IPS DF 6.9 (cell line): ENCODE measurements at regions not wholly inside any gene's neighbourhood (a gene's known extent, or its start where the extent isn't known, plus 50 kb on each side); places are given as distances from the start of the nearest gene placed in this dataset.

Source experiments
- DNase-seq: peaks from one replicate; pipeline ENCODE4 v3.0.0-alpha.2; 2013; ENCODE audit warnings: low read depth, low spot score
- H3K27ac ChIP-seq: one replicate; pipeline ENCODE4 v1.5.1; 2013; ENCODE audit warnings: low read length, control low read depth
- H3K27me3 ChIP-seq: 2 replicates; pipeline ENCODE4 v1.6.1; 2013; ENCODE audit warnings: mild to moderate bottlenecking, low read length; ENCODE audit not compliant: control insufficient read depth, insufficient read depth
- H3K36me3 ChIP-seq: 2 replicates; pipeline ENCODE4 v1.6.1; 2013; ENCODE audit warnings: low read length; ENCODE audit not compliant: control insufficient read depth, insufficient read depth
- H3K4me1 ChIP-seq: 2 replicates; pipeline ENCODE4 v1.6.1; 2013; ENCODE audit warnings: low read length; ENCODE audit not compliant: control insufficient read depth, insufficient read depth
- H3K4me3 ChIP-seq: 2 replicates; pipeline ENCODE4 v1.5.1; 2013; ENCODE audit warnings: mild to moderate bottlenecking, low read length
- H3K9me3 ChIP-seq: 2 replicates; pipeline ENCODE4 v1.6.1; 2013; ENCODE audit warnings: low read length, inconsistent platforms; ENCODE audit not compliant: control insufficient read depth, insufficient read depth
- WGBS: extraction: QIAGEN DNeasy Blood & Tissue Kit; methylation state at CpG from one replicate; pipeline ENCODE4 v1.1.7; 2013; ENCODE audit warnings: mixed read lengths, missing lambda C conversion rate; ENCODE audit not compliant: insufficient read length, insufficient coverage; 5-methylcytosine and 5-hydroxymethylcytosine counted together

DNA sequence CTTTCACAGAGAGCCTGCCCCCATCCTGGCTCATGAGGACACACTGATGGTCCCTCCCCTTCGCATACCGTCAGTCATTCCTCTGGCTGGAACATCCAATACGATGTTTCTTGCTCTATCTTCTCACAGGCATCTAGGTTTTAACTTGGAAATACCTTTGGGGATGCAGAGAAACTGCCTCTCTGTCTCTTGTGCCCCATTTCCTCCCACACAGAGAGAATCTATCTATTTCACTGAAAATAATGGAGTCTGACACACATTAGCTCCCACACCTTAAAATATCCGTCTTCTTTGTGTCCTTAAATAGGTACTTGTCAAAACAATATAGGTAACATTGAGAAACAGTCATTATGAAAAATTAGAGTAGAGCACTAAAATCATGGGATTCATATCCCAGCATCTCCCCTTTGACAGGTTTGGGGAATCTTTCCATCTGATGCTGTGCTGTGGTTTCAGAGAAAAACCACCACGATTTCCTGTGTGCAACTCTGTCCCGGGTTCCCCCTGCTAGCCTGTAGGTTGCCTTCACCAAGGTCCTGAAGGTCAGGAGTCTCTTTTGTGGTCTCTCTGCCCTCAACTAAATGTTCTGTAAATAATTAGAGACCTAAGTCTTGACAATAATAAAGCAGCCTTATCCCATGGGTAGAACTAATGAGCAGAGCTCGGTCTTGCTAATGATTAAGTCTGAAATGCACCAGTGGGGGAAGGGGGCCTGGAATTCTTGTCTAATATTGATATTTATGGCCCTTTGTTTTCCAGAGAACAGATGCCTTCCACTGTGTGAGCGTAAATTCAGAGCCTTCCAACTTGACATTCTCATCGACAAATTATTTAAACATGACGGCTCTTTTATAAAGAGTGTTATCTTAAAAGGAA, 371.0 kb downstream of the ICE1 start:
- Histone ChIP-seq H3K36me3 (no peaks in the 10 kb centered on the region), H3K27ac (no peak overlapping the region), H3K27me3 (no peaks in the 10 kb centered on the region), H3K4me3 (no peak overlapping the region), H3K9me3 (no peaks in the 10 kb centered on the region), H3K4me1 (no peaks in the 10 kb centered on the region)
- no CpG with 5 or more reads among the region's 10 CpGs for WGBS
- DNase-seq = no peak

DNA sequence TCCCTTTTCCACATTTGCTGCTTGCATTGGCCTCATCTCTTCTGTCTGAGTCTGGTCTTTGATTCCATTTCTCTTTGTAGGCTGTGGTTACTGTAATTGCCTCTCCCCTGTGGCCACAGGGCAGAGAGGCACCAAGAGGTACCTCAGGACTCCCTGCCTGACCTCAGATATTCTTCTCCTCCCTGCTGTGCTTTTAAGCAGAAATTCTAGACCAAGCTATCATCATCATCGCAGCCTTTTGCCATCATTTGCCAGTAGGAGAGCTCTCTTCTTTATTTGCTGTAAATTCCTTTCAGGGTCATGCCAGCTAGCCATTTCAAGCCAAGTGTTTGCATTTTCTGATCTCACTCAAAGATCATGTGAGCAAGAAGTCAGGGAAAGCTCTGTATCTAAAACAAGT, 369.6 kb downstream of the ICE1 start:
- H3K27ac ChIP-seq = no peak overlapping the region
- WGBS = no CpG with 5 or more reads among the region's 1 CpG
- no peaks in the 10 kb centered on the region for H3K4me1 ChIP-seq
- no peaks in the 10 kb centered on the region for H3K27me3 ChIP-seq
- H3K9me3 ChIP-seq = no peaks in the 10 kb centered on the region
- DNase-seq = no peak
- H3K36me3 ChIP-seq = no peaks in the 10 kb centered on the region
- H3K4me3 ChIP-seq = no peak overlapping the region

DNA sequence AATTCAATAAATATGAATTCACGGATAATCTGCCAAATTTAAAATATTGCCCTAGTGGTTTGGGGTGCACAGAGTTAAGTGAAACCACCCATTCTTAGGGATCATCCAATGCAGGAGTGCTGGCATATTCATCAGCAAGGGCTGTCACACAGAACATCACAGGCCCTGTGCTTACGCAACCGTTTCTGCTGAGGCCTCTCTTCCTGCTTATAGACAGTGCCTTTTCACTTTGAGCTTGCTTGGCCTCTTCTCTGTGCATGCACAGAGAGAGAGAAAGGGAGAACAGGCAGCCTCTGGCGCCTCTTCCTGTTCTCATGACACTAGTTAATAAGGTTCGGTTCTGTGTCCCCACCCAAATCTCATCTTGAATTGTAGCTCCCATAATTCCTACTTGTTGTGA, 366.3 kb downstream of the ICE1 start:
- no peaks in the 10 kb centered on the region for H3K4me1 ChIP-seq
- DNase-seq = no peak
- H3K27me3 ChIP-seq = no peaks in the 10 kb centered on the region
- H3K4me3 ChIP-seq = no peak overlapping the region
- no peak overlapping the region for H3K27ac ChIP-seq
- no peaks in the 10 kb centered on the region for H3K9me3 ChIP-seq
- H3K36me3 ChIP-seq = no peaks in the 10 kb centered on the region
- no CpG with 5 or more reads among the region's 5 CpGs for WGBS

DNA sequence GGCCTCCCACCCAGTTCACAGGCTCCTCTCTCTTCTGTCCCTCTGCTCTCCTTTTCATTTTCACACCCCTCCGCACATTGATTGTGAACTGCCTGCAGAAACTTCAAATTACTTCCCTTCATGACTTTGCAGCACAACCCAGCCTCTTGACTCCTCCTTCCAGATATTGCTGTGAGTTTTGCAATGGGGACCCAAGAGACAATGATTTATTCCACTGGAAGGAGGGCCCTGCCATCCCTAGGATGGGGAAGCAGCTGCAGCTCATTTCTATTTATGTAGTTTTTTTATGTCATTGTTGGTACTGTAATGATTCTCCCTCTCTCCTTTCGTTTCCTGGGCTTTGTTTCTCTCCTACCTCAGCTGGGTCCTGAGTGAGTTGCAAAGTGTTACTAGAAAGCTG, 364.9 kb downstream of the ICE1 start:
- no peaks in the 10 kb centered on the region for H3K4me1 ChIP-seq
- no peak overlapping the region for H3K4me3 ChIP-seq
- H3K27me3 ChIP-seq = no peaks in the 10 kb centered on the region
- WGBS = no CpG with 5 or more reads among the region's 2 CpGs
- H3K36me3 ChIP-seq = no peaks in the 10 kb centered on the region
- no peak for DNase-seq
- no peaks in the 10 kb centered on the region for H3K9me3 ChIP-seq
- no peak overlapping the region for H3K27ac ChIP-seq

DNA sequence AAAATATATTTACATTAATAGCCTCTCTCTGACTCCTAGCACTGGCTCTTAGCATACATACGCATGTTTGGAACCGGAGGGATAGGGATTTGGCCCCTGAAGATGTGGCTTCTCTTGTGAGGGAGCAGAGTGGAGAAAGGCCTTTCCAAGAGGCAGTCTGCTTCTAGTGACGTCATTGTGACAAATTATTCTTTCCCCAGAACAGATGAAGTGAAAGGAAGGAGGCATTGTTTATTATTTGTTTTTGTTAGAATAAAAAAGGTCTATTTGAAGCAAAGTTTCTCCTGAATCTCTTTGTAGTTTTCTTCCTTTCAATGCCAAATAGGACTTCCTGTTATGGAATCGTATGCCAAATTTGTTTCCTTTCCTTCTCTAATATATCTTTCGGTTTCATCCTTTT, 361.6 kb downstream of the ICE1 start:
- DNase-seq = no peak
- no peaks in the 10 kb centered on the region for H3K36me3 ChIP-seq
- no peak overlapping the region for H3K27ac ChIP-seq
- WGBS = no CpG with 5 or more reads among the region's 5 CpGs
- H3K9me3 ChIP-seq = no peaks in the 10 kb centered on the region
- no peaks in the 10 kb centered on the region for H3K27me3 ChIP-seq
- no peak overlapping the region for H3K4me3 ChIP-seq
- no peaks in the 10 kb centered on the region for H3K4me1 ChIP-seq

GRCh38 chr5:5783021-5783420, 360.5 kb downstream of the ICE1 start:
- Histone ChIP-seq H3K9me3 (no peaks in the 10 kb centered on the region), H3K27me3 (no peaks in the 10 kb centered on the region), H3K27ac (no peak overlapping the region), H3K4me1 (no peaks in the 10 kb centered on the region), H3K36me3 (no peaks in the 10 kb centered on the region), H3K4me3 (no peak overlapping the region)
- DNase-seq = no peak
- no CpG with 5 or more reads among the region's 2 CpGs for WGBS

DNA sequence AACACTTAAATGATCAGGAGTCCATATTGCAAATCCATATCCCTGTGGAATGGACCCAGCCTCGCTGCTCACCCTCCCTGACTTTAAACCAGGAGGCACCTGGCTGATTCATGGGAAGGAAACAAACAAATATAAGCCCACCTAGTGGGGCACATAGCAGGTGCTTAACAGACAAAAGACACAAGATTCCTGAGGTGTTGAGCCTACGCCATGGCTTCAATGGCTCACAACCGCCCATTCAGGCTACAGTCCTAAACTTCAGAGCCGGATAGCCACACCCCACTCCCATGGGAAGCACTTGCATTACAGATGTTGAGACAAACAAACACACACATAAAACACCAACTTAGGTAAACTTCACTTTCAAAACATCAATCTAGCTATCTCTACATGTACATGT, 359.9 kb downstream of the ICE1 start:
- Histone ChIP-seq H3K36me3 (no peaks in the 10 kb centered on the region), H3K27me3 (no peaks in the 10 kb centered on the region), H3K4me1 (no peaks in the 10 kb centered on the region), H3K4me3 (no peak overlapping the region), H3K27ac (no peak overlapping the region), H3K9me3 (no peaks in the 10 kb centered on the region)
- no CpG with 5 or more reads among the region's 4 CpGs for WGBS
- DNase-seq = no peak

DNA sequence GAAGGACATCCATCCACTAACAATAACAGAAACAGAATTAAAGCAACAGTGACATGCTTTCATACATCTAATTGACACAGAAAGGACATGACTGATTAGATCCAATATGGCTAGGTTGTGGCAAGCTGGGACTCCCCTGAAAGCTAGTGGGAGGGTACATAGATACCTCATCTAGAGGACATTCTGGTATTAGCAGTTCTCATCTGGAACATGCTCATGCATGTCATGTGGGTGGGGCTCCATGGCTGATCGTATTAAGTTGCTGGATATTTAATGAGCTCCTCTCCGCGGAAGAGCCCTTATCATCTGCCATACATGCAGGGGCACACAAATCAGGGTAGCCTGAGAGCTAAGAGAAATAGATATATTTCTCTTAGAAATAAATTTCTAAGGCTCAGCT, 358.9 kb downstream of the ICE1 start:
- no peaks in the 10 kb centered on the region for H3K36me3 ChIP-seq
- no CpG with 5 or more reads among the region's 3 CpGs for WGBS
- H3K4me3 ChIP-seq = no peak overlapping the region
- H3K9me3 ChIP-seq = no peaks in the 10 kb centered on the region
- H3K4me1 ChIP-seq = no peaks in the 10 kb centered on the region
- no peaks in the 10 kb centered on the region for H3K27me3 ChIP-seq
- no peak for DNase-seq
- H3K27ac ChIP-seq = no peak overlapping the region

- no peak for DNase-seq
- WGBS = no CpG with 5 or more reads among the region's 3 CpGs
These were observed 357.8 kb downstream of the ICE1 start for GRCh38 chr5:5780253-5780652.

GRCh38 chr5:5777013-5777412, 354.5 kb downstream of the ICE1 start:
- H3K9me3 ChIP-seq = no peaks in the 10 kb centered on the region
- H3K4me3 ChIP-seq = no peak overlapping the region
- no CpG with 5 or more reads among the region's 2 CpGs for WGBS
- H3K4me1 ChIP-seq = no peaks in the 10 kb centered on the region
- H3K36me3 ChIP-seq = no peaks in the 10 kb centered on the region
- no peak for DNase-seq
- no peak overlapping the region for H3K27ac ChIP-seq
- no peaks in the 10 kb centered on the region for H3K27me3 ChIP-seq

More at GRCh38 chr5:5780253-5780652, 357.8 kb downstream of the ICE1 start:
- H3K4me3 ChIP-seq = no peak overlapping the region
- H3K27me3 ChIP-seq = no peaks in the 10 kb centered on the region
- H3K9me3 ChIP-seq = no peaks in the 10 kb centered on the region
- no peaks in the 10 kb centered on the region for H3K4me1 ChIP-seq
- H3K36me3 ChIP-seq = no peaks in the 10 kb centered on the region
- H3K27ac ChIP-seq = no peak overlapping the region

GRCh38 chr5:5772202-5772601, 349.7 kb downstream of the ICE1 start:
- Histone ChIP-seq H3K4me3 (no peak overlapping the region), H3K27ac (no peak overlapping the region), H3K36me3 (no peaks in the 10 kb centered on the region), H3K4me1 (no peaks in the 10 kb centered on the region), H3K9me3 (no peaks in the 10 kb centered on the region), H3K27me3 (no peaks in the 10 kb centered on the region)
- DNase-seq = no peak
- WGBS = no CpG with 5 or more reads among the region's 3 CpGs
